Activated naive CD8-positive, alpha-beta T cell treated with anti-CD3 and anti-CD28 coated beads, Interleukin-2, amount 50 U/mL, for 24 hours (primary cell): ENCODE measurements at regions not wholly inside any gene's neighbourhood (a gene's known extent, or its start where the extent isn't known, plus 50 kb on each side); places are given as distances from the start of the nearest gene placed in this dataset.
A peak's percentile ranks its signal among the peaks of the same experiment; 100 is the strongest.

Experiments used
- ATAC-seq: fragments of 150-1000 bp; cut with Tn5 transposase; one replicate; pipeline ENCODE4 v1.10.0; 2021
- DNase-seq: peaks from one replicate; pipeline ENCODE4 v3.0.0; 2021
- H3K27ac Mint-ChIP-seq: one replicate; pipeline ENCODE4 v1.8.0; 2021; ENCODE audit warnings: mild to moderate bottlenecking, mixed read lengths
- H3K27me3 Mint-ChIP-seq: one replicate; pipeline ENCODE4 v1.8.0; 2021; ENCODE audit warnings: mixed read lengths
- H3K36me3 Mint-ChIP-seq: one replicate; pipeline ENCODE4 v1.8.0; 2021; ENCODE audit warnings: low read depth, mixed read lengths
- H3K4me1 Mint-ChIP-seq: one replicate; pipeline ENCODE4 v1.8.0; 2021; ENCODE audit warnings: mixed read lengths
- H3K4me3 Mint-ChIP-seq: one replicate; pipeline ENCODE4 v1.8.0; 2021; ENCODE audit warnings: mild to moderate bottlenecking, moderate library complexity, mixed read lengths
- H3K9me3 Mint-ChIP-seq: one replicate; pipeline ENCODE4 v1.8.0; 2021; ENCODE audit warnings: mixed read lengths

GRCh38 chr1:201690528-201690927, 138.4 kb upstream of the IPO9 start:
- ATAC-seq, result no peak
- no peak overlapping the region for H3K27ac Mint-ChIP-seq
- no peaks in the 10 kb centered on the region for H3K4me1 Mint-ChIP-seq
- DNase-seq, result no peak
- no peaks in the 10 kb centered on the region for H3K9me3 Mint-ChIP-seq
- H3K27me3 Mint-ChIP-seq, result no peaks in the 10 kb centered on the region
- H3K4me3 Mint-ChIP-seq, result no peak overlapping the region
- H3K36me3 Mint-ChIP-seq, result no peaks in the 10 kb centered on the region

- DNase-seq (no peak), ATAC-seq (no peak)
- Mint-ChIP-seq H3K4me1 (no peaks in the 10 kb centered on the region), H3K27ac (no peak overlapping the region), H3K4me3 (no peak overlapping the region), H3K9me3 (no peaks in the 10 kb centered on the region), H3K27me3 (no peaks in the 10 kb centered on the region), H3K36me3 (no peaks in the 10 kb centered on the region)
Observed at GRCh38 chr1:201691716-201692554, 137.0 kb upstream of the IPO9 start.

- Mint-ChIP-seq H3K4me3 (no peak overlapping the region), H3K9me3 (no peaks in the 10 kb centered on the region), H3K27ac (no peak overlapping the region), H3K4me1 (no peaks in the 10 kb centered on the region), H3K36me3 (no peaks in the 10 kb centered on the region), H3K27me3 (no peaks in the 10 kb centered on the region)
- DNase-seq, result no peak
- ATAC-seq, result no peak
Observed at GRCh38 chr1:201692555-201693394, 136.2 kb upstream of the IPO9 start.

- Mint-ChIP-seq H3K36me3 (no peaks in the 10 kb centered on the region), H3K4me3 (no peak overlapping the region), H3K4me1 (no peaks in the 10 kb centered on the region), H3K9me3 (no peaks in the 10 kb centered on the region), H3K27me3 (no peaks in the 10 kb centered on the region), H3K27ac (no peak overlapping the region)
- ATAC-seq (no peak), DNase-seq (no peak)
Observed at GRCh38 chr1:201693890-201694607, 134.9 kb upstream of the IPO9 start.

- Mint-ChIP-seq H3K9me3 (no peaks in the 10 kb centered on the region), H3K36me3 (no peaks in the 10 kb centered on the region), H3K27ac (no peak overlapping the region), H3K27me3 (no peaks in the 10 kb centered on the region), H3K4me3 (no peak overlapping the region), H3K4me1 (no peaks in the 10 kb centered on the region)
- ATAC-seq (no peak), DNase-seq (no peak)
Observed at GRCh38 chr1:201694608-201695335, 134.2 kb upstream of the IPO9 start.

- Mint-ChIP-seq H3K27me3 (no peaks in the 10 kb centered on the region), H3K4me3 (no peak overlapping the region), H3K9me3 (no peaks in the 10 kb centered on the region), H3K4me1 (no peaks in the 10 kb centered on the region), H3K27ac (no peak overlapping the region), H3K36me3 (no peaks in the 10 kb centered on the region)
- DNase-seq (no peak), ATAC-seq (no peak)
Observed at GRCh38 chr1:201695607-201696006, 133.3 kb upstream of the IPO9 start.

- DNase-seq, result no peak
- H3K36me3 Mint-ChIP-seq, result no peaks in the 10 kb centered on the region
- ATAC-seq, result no peak
- no peaks in the 10 kb centered on the region for H3K4me1 Mint-ChIP-seq
- no peaks in the 10 kb centered on the region for H3K27me3 Mint-ChIP-seq
- H3K4me3 Mint-ChIP-seq, result no peak overlapping the region
- H3K9me3 Mint-ChIP-seq, result no peaks in the 10 kb centered on the region
- H3K27ac Mint-ChIP-seq, result no peak overlapping the region
Observed at GRCh38 chr1:201696217-201696761, 132.7 kb upstream of the IPO9 start.

- Mint-ChIP-seq H3K36me3 (no peaks in the 10 kb centered on the region), H3K4me3 (no peak overlapping the region)
Observed at GRCh38 chr1:201697174-201697573, 131.8 kb upstream of the IPO9 start.

GRCh38 chr1:201701831-201702230, 127.1 kb upstream of the IPO9 start:
- ATAC-seq, result no peak
- peaks cover 3% of the 10 kb centered on the region for H3K9me3 Mint-ChIP-seq

More at GRCh38 chr1:201697174-201697573, 131.8 kb upstream of the IPO9 start:
- Mint-ChIP-seq H3K27ac (no peak overlapping the region), H3K4me1 (no peaks in the 10 kb centered on the region), H3K9me3 (peaks cover 3% of the 10 kb centered on the region), H3K27me3 (no peaks in the 10 kb centered on the region)
- DNase-seq (no peak), ATAC-seq (no peak)

GRCh38 chr1:201702936-201703335, 126.0 kb upstream of the IPO9 start:
- Mint-ChIP-seq H3K27ac (no peak overlapping the region), H3K36me3 (no peaks in the 10 kb centered on the region), H3K4me1 (no peaks in the 10 kb centered on the region), H3K4me3 (no peak overlapping the region), H3K9me3 (peaks cover 3% of the 10 kb centered on the region), H3K27me3 (peaks cover 8% of the 10 kb centered on the region)
- ATAC-seq (no peak), DNase-seq (no peak)

More at GRCh38 chr1:201701831-201702230, 127.1 kb upstream of the IPO9 start:
- H3K4me1 Mint-ChIP-seq, result no peaks in the 10 kb centered on the region
- peaks cover 8% of the 10 kb centered on the region for H3K27me3 Mint-ChIP-seq
- no peak overlapping the region for H3K27ac Mint-ChIP-seq
- no peak overlapping the region for H3K4me3 Mint-ChIP-seq
- DNase-seq, result no peak
- H3K36me3 Mint-ChIP-seq, result no peaks in the 10 kb centered on the region

- DNase-seq, result peak; percentile 80
- Mint-ChIP-seq H3K4me3 (no peak overlapping the region), H3K9me3 (peaks cover 3% of the 10 kb centered on the region), H3K27ac (no peak overlapping the region), H3K4me1 (no peaks in the 10 kb centered on the region), H3K27me3 (peaks cover 8% of the 10 kb centered on the region), H3K36me3 (no peaks in the 10 kb centered on the region)
- ATAC-seq, result peak; percentile 81
Observed at GRCh38 chr1:201703621-201704438, 125.1 kb upstream of the IPO9 start.

- Mint-ChIP-seq H3K36me3 (no peaks in the 10 kb centered on the region), H3K9me3 (peaks cover 3% of the 10 kb centered on the region), H3K27me3 (peaks cover 8% of the 10 kb centered on the region), H3K4me3 (no peak overlapping the region), H3K4me1 (no peaks in the 10 kb centered on the region), H3K27ac (no peak overlapping the region)
- DNase-seq (no peak), ATAC-seq (no peak)
Observed at GRCh38 chr1:201704439-201704792, 124.5 kb upstream of the IPO9 start.

- Mint-ChIP-seq H3K4me1 (no peaks in the 10 kb centered on the region), H3K27me3 (peaks cover 8% of the 10 kb centered on the region), H3K36me3 (no peaks in the 10 kb centered on the region), H3K27ac (no peak overlapping the region), H3K4me3 (no peak overlapping the region), H3K9me3 (peaks cover 3% of the 10 kb centered on the region)
- DNase-seq, result no peak
- ATAC-seq, result no peak
Observed at GRCh38 chr1:201705389-201705788, 123.6 kb upstream of the IPO9 start.
